Heart right ventricle (tissue), 16 donors: ENCODE measurements at regions not wholly inside any gene's neighbourhood (a gene's known extent, or its start where the extent isn't known, plus 50 kb on each side); places are given as distances from the start of the nearest gene placed in this dataset.

Source experiments
- ATAC-seq, 8 donors: fragments of 200-7000 bp; cut with Tn5 transposase; one replicate each; pipeline ENCODE4 v1.9.1; 2020; ENCODE audit warnings: mild to moderate bottlenecking in 8 of 8, moderate library complexity in 8 of 8, moderate number of reproducible peaks in 1 of 8
- DNase-seq, 2 donors: peaks; one replicate each; pipeline ENCODE4 v3.0.0-alpha.2; 2020
- H3K27ac ChIP-seq, 10 donors: fragments of 200-600 bp; sonication (generic) in 2 of 10; one replicate each; pipeline versions ENCODE4 v1.5.0 to v1.8.0; 2020 to 2022; ENCODE audit warnings: mild to moderate bottlenecking in 3 of 10
- H3K27me3 ChIP-seq, 7 donors: fragments of 200-600 bp; one replicate each; pipeline ENCODE4 v1.8.0; 2021 to 2022; ENCODE audit warnings: mild to moderate bottlenecking in 2 of 7
- H3K36me3 ChIP-seq, 9 donors: fragments of 200-600 bp; sonication (generic) in 1 of 9; one replicate each; pipeline versions ENCODE4 v1.5.0 to v1.8.0; 2020 to 2022; ENCODE audit warnings: mild to moderate bottlenecking in 2 of 9
- H3K4me1 ChIP-seq, 9 donors: fragments of 200-600 bp; sonication (generic) in 1 of 9; one replicate each; pipeline versions ENCODE4 v1.5.0 to v1.8.0; 2020 to 2022; ENCODE audit warnings: mild to moderate bottlenecking in 4 of 9
- H3K4me3 ChIP-seq, 10 donors: fragments of 200-600 bp; sonication (generic) in 2 of 10; one replicate each; pipeline versions ENCODE4 v1.5.0 to v1.8.0; 2020 to 2022; ENCODE audit warnings: mild to moderate bottlenecking in 7 of 10, moderate library complexity in 2 of 10
- H3K9me3 ChIP-seq, 11 donors: fragments of 200-600 bp in 10 of 11; sonication (generic) in 2 of 11; one replicate each; pipeline versions ENCODE4 v1.5.0 to v1.8.0; 2013 to 2022; ENCODE audit warnings: mild to moderate bottlenecking in 2 of 11, control low read depth in 1 of 11, moderate library complexity in 1 of 11
- CTCF ChIP-seq, 9 donors: fragments of 200-600 bp; sonication (generic) in 2 of 9; IDR thresholded peaks; one replicate each; pipeline versions ENCODE4 v1.5.0 to v1.8.0; 2021 to 2022; ENCODE audit warnings: antibody characterized with exemption in 9 of 9, mild to moderate bottlenecking in 5 of 9, moderate library complexity in 1 of 9
- WGBS, 2 donors: extraction: QIAGEN DNeasy Blood & Tissue Kit; methylation state at CpG; one replicate each; pipeline ENCODE4 v1.1.7; 2013; ENCODE audit warnings: inconsistent platforms in 1 of 2; 5-methylcytosine and 5-hydroxymethylcytosine counted together
- intact Hi-C, 10 donors: fragments of 100-400 bp; cut with DNase I; formaldehyde crosslinking; loops; one replicate each; pipeline versions ENCODE4 v1.11.1 to v1.14.2; 2022
- donor health status: Arrhythmogenic right ventricular cardiomyopathy.
- donor health status: ischemic (EF 13 %, LVEDD 7.1; RV severe dilation, severe dysfunction).
- donor health status: healthy with polysubstance abuse.
- donor health status: DM: no; HTN: yes; CAD: no.
- donor health status: DM: no; HTN: no; CAD: no.
- donor health status: ischemic (EF 25% LVEDD 6.9; RV normal size, moderate dysfunction).
- donor health status: ischemic (EF 25% LVEDD 5.7; RV mildly dilated, moderate dysfunction).
- donor health status: healthy.
- donor health status: DM: yes; HTN: yes; CAD: no.
- donor health status: Ischemic cardiomyopathy.
- donor health status: ischemic (EF 35%, LVEDD 5.7; RV mildly dilated, moderate dysfunction).
- donor health status: nonischemic (EF 11% LVEDD 7.7; RV severe dilation, severe dysfunction).
- donor health status: DM: yes; HTN: yes; CAD: no.
- donor health status: PGD.
- donor health status: ischemic (EF 29% LVEDD 5.4; RV normal size, mild dysfunction).
- donor health status: nonischemic (EF 23%, LVEDD 6.1; RV moderate dilation, normal function).

GRCh38 chr14:34020014-34020413 lies 69.1 kb upstream of the EGLN3 start:
- H3K36me3 ChIP-seq = no peaks in the 10 kb centered on the region
- H3K4me3 ChIP-seq = no peak overlapping the region
- WGBS, 2 donors = 77 to 89% methylated on average over 3 of the region's 3 CpGs
- no peak for TF ChIP-seq CTCF (IDR thresholded peaks at IDR 0.05)
- ATAC-seq (peak in 4 of 8 donors; percentile 34 to 69 (median 52)), DNase-seq (no peak)
- no peak overlapping the region for H3K27ac ChIP-seq
- intact Hi-C loops = loop anchor here in 1 of 10 donors (10.0 kb wide), 1 partner anchor 65 kb away; the partner anchor contains the start of gene EGLN3
- H3K4me1 ChIP-seq = peaks cover 0 to 12% (median 0%) of the 10 kb centered on the region in 9 donors
- H3K9me3 ChIP-seq = no peaks in the 10 kb centered on the region
- no peaks in the 10 kb centered on the region for H3K27me3 ChIP-seq

- intact Hi-C loops = no loop called here
These were observed 67.8 kb upstream of the EGLN3 start for GRCh38 chr14:34018564-34019244.

GRCh38 chr14:34018125-34018524 lies 67.3 kb upstream of the EGLN3 start:
- Histone ChIP-seq H3K27me3 (no peaks in the 10 kb centered on the region), H3K9me3 (no peaks in the 10 kb centered on the region), H3K4me1 (peaks cover 0 to 20% (median 0%) of the 10 kb centered on the region in 9 donors), H3K27ac (peak overlapping the region; percentile 35 to 63 (median 53)), H3K4me3 (peak overlapping the region in 7 of 10 donors; percentile 1 to 45 (median 40)), H3K36me3 (no peaks in the 10 kb centered on the region)
- ATAC-seq = no peak
- intact Hi-C loops = no loop called here
- WGBS, 2 donors = 66 to 73% methylated on average over 5 of the region's 5 CpGs
- TF ChIP-seq CTCF (IDR thresholded peaks at IDR 0.05) = no peak
- DNase-seq = no peak

More at GRCh38 chr14:34018564-34019244, 67.8 kb upstream of the EGLN3 start:
- peaks cover 0 to 17% (median 0%) of the 10 kb centered on the region in 9 donors for H3K4me1 ChIP-seq
- H3K27me3 ChIP-seq = no peaks in the 10 kb centered on the region
- H3K4me3 ChIP-seq = peak overlapping the region in 7 of 10 donors; percentile 1 to 45 (median 40)
- TF ChIP-seq CTCF (IDR thresholded peaks at IDR 0.05) = no peak
- H3K36me3 ChIP-seq = no peaks in the 10 kb centered on the region
- H3K9me3 ChIP-seq = no peaks in the 10 kb centered on the region
- 49 to 55% methylated on average over 17 of the region's 17 CpGs for WGBS, 2 donors
- ATAC-seq (peak; percentile 65 to 88 (median 80)), DNase-seq (peak; percentile 13 to 23)
- peak overlapping the region; percentile 39 to 63 (median 53) for H3K27ac ChIP-seq

- intact Hi-C loops = no loop called here
- no peak for DNase-seq
- TF ChIP-seq CTCF (IDR thresholded peaks at IDR 0.05) = no peak
- ATAC-seq = no peak
- Histone ChIP-seq H3K4me1 (peaks cover 0 to 20% (median 0%) of the 10 kb centered on the region in 9 donors), H3K9me3 (no peaks in the 10 kb centered on the region), H3K27me3 (no peaks in the 10 kb centered on the region), H3K27ac (no peak overlapping the region), H3K4me3 (no peak overlapping the region), H3K36me3 (no peaks in the 10 kb centered on the region)
- WGBS, 2 donors = 96 to 99% methylated on average over 2 of the region's 2 CpGs
These were observed 64.5 kb upstream of the EGLN3 start for GRCh38 chr14:34015383-34015782.
